ENCODE measurements at regions not wholly inside any gene's neighbourhood (a gene's known extent, or its start where the extent isn't known, plus 50 kb on each side); places are given as distances from the start of the nearest gene placed in this dataset.

GRCh38 chr13:50664951-50665350 lies 178.5 kb downstream of the DLEU7 start:
- TF ChIP-seq CTCF (IDR thresholded peaks at IDR 0.05): no peak
- FAIRE-seq: no peak

GRCh38 chr13:50668049-50668448 lies 175.4 kb downstream of the DLEU7 start:
- H3K36me3 ChIP-seq: no peaks in the 10 kb centered on the region
- H3K4me1 ChIP-seq: peaks cover 0 to 11% (median 0%) of the 10 kb centered on the region in 3 donors
- 78 to 81% methylated on average over 6 of the region's 6 CpGs for WGBS, 2 donors
- ATAC-seq (no peak), DNase-seq (no peak), FAIRE-seq (no peak)
- H3K9me3 ChIP-seq: no peaks in the 10 kb centered on the region
- H3K27me3 ChIP-seq: no peaks in the 10 kb centered on the region
- no peak overlapping the region for H3K4me3 ChIP-seq
- no peak for TF ChIP-seq CTCF (IDR thresholded peaks at IDR 0.05)
- intact Hi-C loops (cut with DNase I): no loop called here
- H3K27ac ChIP-seq: no peak overlapping the region

More at GRCh38 chr13:50664951-50665350, 178.5 kb downstream of the DLEU7 start:
- no peaks in the 10 kb centered on the region for H3K27me3 ChIP-seq
- intact Hi-C loops (cut with DNase I): no loop called here
- H3K4me3 ChIP-seq: no peak overlapping the region
- H3K36me3 ChIP-seq: no peaks in the 10 kb centered on the region
- WGBS, 2 donors: 94 to 96% methylated on average over 2 of the region's 2 CpGs
- H3K9me3 ChIP-seq: no peaks in the 10 kb centered on the region
- ATAC-seq: no peak
- no peak for DNase-seq
- no peaks in the 10 kb centered on the region for H3K4me1 ChIP-seq
- no peak overlapping the region for H3K27ac ChIP-seq

DNA sequence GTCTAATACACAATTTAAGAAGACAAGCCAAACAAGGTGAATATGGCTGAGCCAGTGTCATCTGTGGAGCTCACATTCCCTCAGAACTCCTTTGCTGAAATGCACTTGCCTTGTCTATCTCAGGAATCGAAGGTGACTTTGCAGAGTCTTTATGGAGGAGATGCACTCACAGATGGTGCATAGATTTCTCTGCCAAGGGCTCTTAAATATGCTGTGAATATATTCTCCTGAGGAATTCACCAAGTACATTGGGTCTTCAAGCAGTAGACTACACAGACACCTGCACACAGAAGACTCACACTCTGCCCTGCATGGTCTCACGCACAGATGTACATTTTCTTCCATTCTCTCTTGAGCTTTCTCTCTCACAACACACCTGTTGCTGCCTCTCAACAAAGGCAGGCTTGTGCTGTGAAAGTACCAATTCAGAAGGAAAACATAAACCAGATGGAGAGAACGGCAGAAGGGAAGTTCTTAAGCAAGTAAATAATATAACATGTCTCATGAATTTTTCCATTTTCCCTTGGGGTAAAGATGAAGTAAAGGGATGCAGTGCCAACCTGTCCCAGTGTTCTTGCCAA lies 174.7 kb downstream of the DLEU7 start:
- no peak for DNase-seq
- no peak for TF ChIP-seq CTCF (IDR thresholded peaks at IDR 0.05)
- Histone ChIP-seq H3K9me3 (no peaks in the 10 kb centered on the region), H3K4me1 (peaks cover 0 to 11% (median 0%) of the 10 kb centered on the region in 3 donors), H3K27ac (no peak overlapping the region), H3K27me3 (no peaks in the 10 kb centered on the region), H3K4me3 (no peak overlapping the region), H3K36me3 (no peaks in the 10 kb centered on the region)
- intact Hi-C loops (cut with DNase I): no loop called here
- WGBS, 2 donors: 73 to 80% methylated on average over 3 of the region's 3 CpGs
- ATAC-seq: no peak
- FAIRE-seq: no peak

- ATAC-seq: no peak
- DNase-seq: no peak
- intact Hi-C loops (cut with DNase I): no loop called here
- Histone ChIP-seq H3K27me3 (no peaks in the 10 kb centered on the region), H3K4me3 (no peak overlapping the region), H3K9me3 (no peaks in the 10 kb centered on the region), H3K27ac (no peak overlapping the region), H3K36me3 (no peaks in the 10 kb centered on the region), H3K4me1 (peaks cover 0 to 11% (median 0%) of the 10 kb centered on the region in 3 donors)
- FAIRE-seq: no peak
- WGBS, 2 donors: 94 to 95% methylated on average over 8 of the region's 8 CpGs
- no peak for TF ChIP-seq CTCF (IDR thresholded peaks at IDR 0.05)
These were observed 173.2 kb downstream of the DLEU7 start for GRCh38 chr13:50670272-50670671.

DNA sequence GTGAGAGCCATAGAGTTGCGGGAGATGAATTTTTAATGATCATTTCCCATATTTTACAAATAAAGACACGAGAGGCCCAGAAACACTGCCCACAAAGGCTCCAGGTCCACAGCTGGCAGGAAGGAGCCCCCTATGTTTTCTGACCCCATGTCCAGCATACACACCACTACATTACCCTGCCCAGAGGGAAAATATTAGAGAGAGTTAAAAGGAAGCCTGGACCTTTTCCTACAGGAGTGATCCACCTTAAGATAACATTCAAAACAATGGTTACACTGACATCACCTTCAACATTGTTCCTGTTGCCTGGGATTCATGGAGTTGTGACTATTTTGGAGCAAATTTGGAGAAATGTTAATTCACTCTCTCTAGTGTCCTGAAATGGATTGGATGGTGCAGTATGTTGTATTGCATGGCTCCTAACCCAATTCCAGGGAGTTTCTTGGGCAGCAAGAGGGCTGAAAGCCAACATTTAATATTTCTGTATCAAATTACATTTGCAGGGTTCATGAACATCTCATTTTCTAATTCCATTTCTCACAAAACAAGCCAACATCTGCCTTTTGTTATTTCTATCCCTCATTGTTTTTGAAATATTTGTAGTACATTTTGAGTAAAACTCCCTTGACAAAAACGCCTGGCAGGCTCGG lies 172.5 kb downstream of the DLEU7 start:
- no peaks in the 10 kb centered on the region for H3K9me3 ChIP-seq
- ATAC-seq: no peak
- H3K27me3 ChIP-seq: no peaks in the 10 kb centered on the region
- 93 to 97% methylated on average over 4 of the region's 4 CpGs for WGBS, 2 donors
- no peak for TF ChIP-seq CTCF (IDR thresholded peaks at IDR 0.05)
- DNase-seq: no peak
- no peaks in the 10 kb centered on the region for H3K36me3 ChIP-seq
- peaks cover 0 to 11% (median 0%) of the 10 kb centered on the region in 3 donors for H3K4me1 ChIP-seq
- intact Hi-C loops (cut with DNase I): no loop called here
- no peak overlapping the region for H3K4me3 ChIP-seq
- no peak for FAIRE-seq
- no peak overlapping the region for H3K27ac ChIP-seq

All from pancreas (tissue), 10 donors.